Liver (tissue), 8 donors: ENCODE measurements at regions not wholly inside any gene's neighbourhood (a gene's known extent, or its start where the extent isn't known, plus 50 kb on each side); places are given as distances from the start of the nearest gene placed in this dataset.

ENCODE experiments used
- DNase-seq: peaks from one replicate; pipeline ENCODE4 v3.0.0-alpha.2; 2017; ENCODE audit warnings: low spot score
- H3K27ac ChIP-seq, 2 donors: one replicate each; pipeline ENCODE4 v1.7.0; 2013; ENCODE audit warnings: inconsistent platforms in 2 of 2, low read length in 2 of 2, control low read depth in 1 of 2, low read depth in 1 of 2, mild to moderate bottlenecking in 1 of 2
- H3K27me3 ChIP-seq, 4 donors: one replicate each; pipeline versions ENCODE4 v1.6.1 to v1.7.0; 2013; ENCODE audit warnings: low read length in 3 of 4, inconsistent platforms in 1 of 4, mild to moderate bottlenecking in 1 of 4, moderate library complexity in 1 of 4; ENCODE audit not compliant: control insufficient read depth in 4 of 4, insufficient read depth in 4 of 4
- H3K36me3 ChIP-seq, 4 donors: one replicate each; pipeline versions ENCODE4 v1.6.1 to v1.7.0; 2013; ENCODE audit warnings: low read length in 3 of 4, mild to moderate bottlenecking in 3 of 4, low read depth in 1 of 4, moderate library complexity in 1 of 4; ENCODE audit not compliant: control insufficient read depth in 4 of 4, insufficient read depth in 3 of 4
- H3K4me1 ChIP-seq, 4 donors: one replicate each; pipeline versions ENCODE4 v1.6.1 to v1.7.0; 2013; ENCODE audit warnings: low read length in 3 of 4, mild to moderate bottlenecking in 3 of 4, moderate library complexity in 1 of 4; ENCODE audit not compliant: control insufficient read depth in 4 of 4, insufficient read depth in 4 of 4
- H3K4me3 ChIP-seq, 3 donors: one replicate each; pipeline versions ENCODE4 v1.6.1 to v1.7.0; 2013; ENCODE audit warnings: low read length in 3 of 3, control low read depth in 1 of 3, low read depth in 1 of 3, mild to moderate bottlenecking in 1 of 3
- H3K9ac ChIP-seq, 2 donors: one replicate each; pipeline ENCODE4 v1.7.0; 2013; ENCODE audit warnings: low read length in 2 of 2, mild to moderate bottlenecking in 2 of 2, moderate library complexity in 2 of 2, control low read depth in 1 of 2, low read depth in 1 of 2
- H3K9me3 ChIP-seq, 4 donors: one replicate each; pipeline versions ENCODE4 v1.6.1 to v1.7.0; 2013; ENCODE audit warnings: low read length in 3 of 4; ENCODE audit not compliant: control insufficient read depth in 4 of 4
- FOXA1 ChIP-seq: IDR thresholded peaks from 2 replicates; pipeline ENCODE4 v1.6.1; 2016; ENCODE audit warnings: antibody characterized with exemption
- FOXA2 ChIP-seq: IDR thresholded peaks from 2 replicates; pipeline ENCODE4 v1.6.1; 2016; ENCODE audit warnings: antibody characterized with exemption
- HNF4A ChIP-seq, 2 donors: conservative IDR thresholded peaks; 2 replicates each; pipeline ENCODE4 v1.6.1; 2016; ENCODE audit warnings: antibody characterized with exemption in 2 of 2, mild to moderate bottlenecking in 2 of 2
- HNF4G ChIP-seq: IDR thresholded peaks from 2 replicates; pipeline ENCODE4 v1.6.1; 2016; ENCODE audit warnings: antibody characterized with exemption
- JUND ChIP-seq, 2 donors: IDR thresholded peaks; 2 replicates each; pipeline ENCODE4 v1.6.1; 2016; ENCODE audit warnings: antibody characterized with exemption in 2 of 2
- NR2F2 ChIP-seq: IDR thresholded peaks from 2 replicates; pipeline ENCODE4 v1.6.1; 2016; ENCODE audit warnings: antibody characterized with exemption
- RAD21 ChIP-seq, 2 donors: IDR thresholded peaks; 2 replicates each; pipeline ENCODE4 v1.6.1; 2016; ENCODE audit warnings: antibody characterized with exemption in 2 of 2, mild to moderate bottlenecking in 2 of 2
- SP1 ChIP-seq: IDR thresholded peaks from 2 replicates; pipeline ENCODE4 v1.6.1; 2018; ENCODE audit warnings: antibody characterized with exemption, mild to moderate bottlenecking
- YY1 ChIP-seq: IDR thresholded peaks from 2 replicates; pipeline ENCODE4 v1.6.1; 2016; ENCODE audit warnings: antibody characterized with exemption, mild to moderate bottlenecking
- WGBS: extraction: QIAGEN DNeasy Blood & Tissue Kit; methylation state at CpG from one replicate; pipeline ENCODE4 v1.1.7; 2013; 5-methylcytosine and 5-hydroxymethylcytosine counted together
- TF ChIP-seq, protein P1 (sequence below): IDR thresholded peaks from 2 replicates; pipeline ENCODE4 v1.6.1; 2016; ENCODE audit warnings: antibody characterized with exemption
- TF ChIP-seq, protein P2 (sequence below): fragments of 150-350 bp; IDR thresholded peaks from 2 replicates; pipeline ENCODE4 v1.5.1; 2017; ENCODE audit warnings: improper control_type of control experiment, low read depth, low read length; ENCODE audit not compliant: missing input control
- TF ChIP-seq, protein P3 (sequence below): IDR thresholded peaks from 2 replicates; pipeline ENCODE4 v1.6.1; 2016; ENCODE audit warnings: antibody characterized with exemption
- TF ChIP-seq, protein P4 (sequence below): IDR thresholded peaks from 2 replicates; pipeline ENCODE4 v1.6.1; 2016; ENCODE audit warnings: antibody characterized with exemption, mild to moderate bottlenecking
- TF ChIP-seq, protein P5 (sequence below): IDR thresholded peaks from 2 replicates; pipeline ENCODE4 v1.6.1; 2016; ENCODE audit warnings: antibody characterized with exemption
- donor health status: healthy.
- donor health status: healthy.
- donor health status: healthy.
- donor health status: healthy.
- donor health status: healthy.

DNA sequence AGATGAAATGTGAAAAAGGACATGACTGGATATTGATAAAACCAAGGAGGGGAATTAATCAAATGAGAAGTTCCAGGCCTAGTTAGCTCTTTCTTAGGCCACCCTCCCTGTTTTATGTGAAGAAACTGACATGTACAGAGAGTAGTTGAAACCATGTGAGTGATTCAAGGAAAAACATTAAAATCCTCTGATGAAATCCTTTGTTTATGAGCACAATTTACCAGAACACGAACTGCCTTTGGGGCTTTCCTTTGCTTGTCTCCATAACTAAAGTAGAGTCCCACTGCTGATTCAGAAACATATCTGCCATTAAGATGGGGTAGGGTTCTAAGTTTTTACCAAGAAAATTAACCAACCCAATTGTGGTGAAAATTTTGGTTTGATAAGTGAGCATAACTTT is 558.3 kb downstream of the NR2F2 start:
- Histone ChIP-seq H3K27ac (no peak overlapping the region), H3K36me3 (no peaks in the 10 kb centered on the region), H3K4me3 (no peak overlapping the region), H3K9ac (no peak overlapping the region), H3K27me3 (no peaks in the 10 kb centered on the region), H3K9me3 (no peaks in the 10 kb centered on the region), H3K4me1 (peaks cover 0 to 8% (median 4%) of the 10 kb centered on the region in 4 donors)
- no peak for DNase-seq
- WGBS, result 95% methylated on average over 1 of the region's 1 CpG
- TF ChIP-seq, protein P1, sequence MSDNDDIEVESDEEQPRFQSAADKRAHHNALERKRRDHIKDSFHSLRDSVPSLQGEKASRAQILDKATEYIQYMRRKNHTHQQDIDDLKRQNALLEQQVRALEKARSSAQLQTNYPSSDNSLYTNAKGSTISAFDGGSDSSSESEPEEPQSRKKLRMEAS, result no peak
- TF ChIP-seq YY1 (no peak), FOXA2 (no peak)
- TF ChIP-seq, protein P2, sequence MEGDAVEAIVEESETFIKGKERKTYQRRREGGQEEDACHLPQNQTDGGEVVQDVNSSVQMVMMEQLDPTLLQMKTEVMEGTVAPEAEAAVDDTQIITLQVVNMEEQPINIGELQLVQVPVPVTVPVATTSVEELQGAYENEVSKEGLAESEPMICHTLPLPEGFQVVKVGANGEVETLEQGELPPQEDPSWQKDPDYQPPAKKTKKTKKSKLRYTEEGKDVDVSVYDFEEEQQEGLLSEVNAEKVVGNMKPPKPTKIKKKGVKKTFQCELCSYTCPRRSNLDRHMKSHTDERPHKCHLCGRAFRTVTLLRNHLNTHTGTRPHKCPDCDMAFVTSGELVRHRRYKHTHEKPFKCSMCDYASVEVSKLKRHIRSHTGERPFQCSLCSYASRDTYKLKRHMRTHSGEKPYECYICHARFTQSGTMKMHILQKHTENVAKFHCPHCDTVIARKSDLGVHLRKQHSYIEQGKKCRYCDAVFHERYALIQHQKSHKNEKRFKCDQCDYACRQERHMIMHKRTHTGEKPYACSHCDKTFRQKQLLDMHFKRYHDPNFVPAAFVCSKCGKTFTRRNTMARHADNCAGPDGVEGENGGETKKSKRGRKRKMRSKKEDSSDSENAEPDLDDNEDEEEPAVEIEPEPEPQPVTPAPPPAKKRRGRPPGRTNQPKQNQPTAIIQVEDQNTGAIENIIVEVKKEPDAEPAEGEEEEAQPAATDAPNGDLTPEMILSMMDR, result no peak
- TF ChIP-seq, protein P3, sequence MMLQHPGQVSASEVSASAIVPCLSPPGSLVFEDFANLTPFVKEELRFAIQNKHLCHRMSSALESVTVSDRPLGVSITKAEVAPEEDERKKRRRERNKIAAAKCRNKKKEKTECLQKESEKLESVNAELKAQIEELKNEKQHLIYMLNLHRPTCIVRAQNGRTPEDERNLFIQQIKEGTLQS, result no peak

DNA sequence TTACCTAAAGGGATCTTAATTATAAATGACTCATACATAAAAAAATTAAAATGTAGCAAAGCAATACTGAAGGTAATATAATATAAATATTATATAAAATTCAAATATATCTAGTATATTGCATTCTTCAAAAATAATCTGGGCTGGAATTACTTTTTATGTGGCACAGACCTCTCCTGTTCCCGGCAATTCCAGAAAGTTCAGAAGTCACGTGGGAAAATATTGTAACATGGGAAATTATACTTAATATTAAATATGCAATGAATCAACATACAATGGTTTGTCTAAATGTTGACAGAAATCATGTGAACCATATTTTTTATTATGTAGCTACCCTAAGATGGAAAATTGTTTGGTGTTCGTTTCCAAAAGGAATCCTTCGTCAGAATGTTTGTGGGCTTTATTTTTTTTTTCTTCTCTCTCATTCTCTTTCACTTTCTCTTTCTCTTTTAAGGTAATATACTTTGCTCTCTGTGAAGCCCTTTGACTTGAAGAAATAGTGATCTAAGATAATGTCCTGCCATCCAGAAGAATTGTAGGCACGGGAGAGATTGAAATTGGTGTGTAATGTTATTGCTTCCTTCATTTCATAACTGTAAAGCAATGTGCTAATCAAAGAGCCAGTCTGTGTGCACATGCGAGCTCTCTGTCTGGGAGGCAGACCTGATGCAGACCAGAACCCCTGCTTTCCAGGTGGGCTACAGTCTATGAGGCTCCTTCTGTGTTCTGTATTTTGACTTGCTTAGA is 559.4 kb downstream of the NR2F2 start:
- peak overlapping the region; percentile 74 to 84 for H3K9ac ChIP-seq
- no peaks in the 10 kb centered on the region for H3K27me3 ChIP-seq
- H3K4me3 ChIP-seq, result peak overlapping the region; percentile 61 to 77 (median 65)
- TF ChIP-seq FOXA2 (no peak), JUND (IDR thresholded peaks at IDR 0.05) (no peak), SP1 (no peak), YY1 (no peak), HNF4G (no peak), NR2F2 (no peak), FOXA1 (no peak), RAD21 (IDR thresholded peaks at IDR 0.05) (no peak), HNF4A (conservative IDR thresholded peaks at IDR 0.05) (no peak)
- TF ChIP-seq, protein P2, result no peak
- TF ChIP-seq, protein P4, sequence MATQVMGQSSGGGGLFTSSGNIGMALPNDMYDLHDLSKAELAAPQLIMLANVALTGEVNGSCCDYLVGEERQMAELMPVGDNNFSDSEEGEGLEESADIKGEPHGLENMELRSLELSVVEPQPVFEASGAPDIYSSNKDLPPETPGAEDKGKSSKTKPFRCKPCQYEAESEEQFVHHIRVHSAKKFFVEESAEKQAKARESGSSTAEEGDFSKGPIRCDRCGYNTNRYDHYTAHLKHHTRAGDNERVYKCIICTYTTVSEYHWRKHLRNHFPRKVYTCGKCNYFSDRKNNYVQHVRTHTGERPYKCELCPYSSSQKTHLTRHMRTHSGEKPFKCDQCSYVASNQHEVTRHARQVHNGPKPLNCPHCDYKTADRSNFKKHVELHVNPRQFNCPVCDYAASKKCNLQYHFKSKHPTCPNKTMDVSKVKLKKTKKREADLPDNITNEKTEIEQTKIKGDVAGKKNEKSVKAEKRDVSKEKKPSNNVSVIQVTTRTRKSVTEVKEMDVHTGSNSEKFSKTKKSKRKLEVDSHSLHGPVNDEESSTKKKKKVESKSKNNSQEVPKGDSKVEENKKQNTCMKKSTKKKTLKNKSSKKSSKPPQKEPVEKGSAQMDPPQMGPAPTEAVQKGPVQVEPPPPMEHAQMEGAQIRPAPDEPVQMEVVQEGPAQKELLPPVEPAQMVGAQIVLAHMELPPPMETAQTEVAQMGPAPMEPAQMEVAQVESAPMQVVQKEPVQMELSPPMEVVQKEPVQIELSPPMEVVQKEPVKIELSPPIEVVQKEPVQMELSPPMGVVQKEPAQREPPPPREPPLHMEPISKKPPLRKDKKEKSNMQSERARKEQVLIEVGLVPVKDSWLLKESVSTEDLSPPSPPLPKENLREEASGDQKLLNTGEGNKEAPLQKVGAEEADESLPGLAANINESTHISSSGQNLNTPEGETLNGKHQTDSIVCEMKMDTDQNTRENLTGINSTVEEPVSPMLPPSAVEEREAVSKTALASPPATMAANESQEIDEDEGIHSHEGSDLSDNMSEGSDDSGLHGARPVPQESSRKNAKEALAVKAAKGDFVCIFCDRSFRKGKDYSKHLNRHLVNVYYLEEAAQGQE, result no peak
- TF ChIP-seq, protein P3, result no peak
- TF ChIP-seq, protein P5, sequence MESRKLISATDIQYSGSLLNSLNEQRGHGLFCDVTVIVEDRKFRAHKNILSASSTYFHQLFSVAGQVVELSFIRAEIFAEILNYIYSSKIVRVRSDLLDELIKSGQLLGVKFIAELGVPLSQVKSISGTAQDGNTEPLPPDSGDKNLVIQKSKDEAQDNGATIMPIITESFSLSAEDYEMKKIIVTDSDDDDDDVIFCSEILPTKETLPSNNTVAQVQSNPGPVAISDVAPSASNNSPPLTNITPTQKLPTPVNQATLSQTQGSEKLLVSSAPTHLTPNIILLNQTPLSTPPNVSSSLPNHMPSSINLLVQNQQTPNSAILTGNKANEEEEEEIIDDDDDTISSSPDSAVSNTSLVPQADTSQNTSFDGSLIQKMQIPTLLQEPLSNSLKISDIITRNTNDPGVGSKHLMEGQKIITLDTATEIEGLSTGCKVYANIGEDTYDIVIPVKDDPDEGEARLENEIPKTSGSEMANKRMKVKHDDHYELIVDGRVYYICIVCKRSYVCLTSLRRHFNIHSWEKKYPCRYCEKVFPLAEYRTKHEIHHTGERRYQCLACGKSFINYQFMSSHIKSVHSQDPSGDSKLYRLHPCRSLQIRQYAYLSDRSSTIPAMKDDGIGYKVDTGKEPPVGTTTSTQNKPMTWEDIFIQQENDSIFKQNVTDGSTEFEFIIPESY, result no peak
- H3K27ac ChIP-seq, result peak overlapping the region; percentile 12 to 65
- H3K9me3 ChIP-seq, result no peaks in the 10 kb centered on the region
- 8% methylated on average over 6 of the region's 6 CpGs for WGBS
- no peaks in the 10 kb centered on the region for H3K36me3 ChIP-seq
- peaks cover 0 to 8% (median 4%) of the 10 kb centered on the region in 4 donors for H3K4me1 ChIP-seq
- no peak for DNase-seq
